GM12878 (cell line): ENCODE measurements at regions not wholly inside any gene's neighbourhood (a gene's known extent, or its start where the extent isn't known, plus 50 kb on each side); places are given as distances from the start of the nearest gene placed in this dataset.

Source experiments
- ATAC-seq: fragments of 200-7000 bp; cut with Tn5 transposase; 3 replicates; pipeline ENCODE4 v1.9.1; 2020; ENCODE audit warnings: mild to moderate bottlenecking, moderate library complexity
- BruUV-seq: library from RNA; stranded (reverse); fragments of 400-500 nt; replicated peaks from 2 replicates; lab custom pipeline; 2021; lab: Mats Ljungman, UMichigan
- CTCF ChIA-PET: fragments of 300-600 bp; sonication (Branson Sonifier 250); formaldehyde crosslinking; extraction: SDS; loops from one replicate; lab custom pipeline; 2021; ENCODE audit warnings: inconsistent platforms; lab: Yijun Ruan, JAX
- POLR2A ChIA-PET: fragments of 350-600 bp; formaldehyde crosslinking; extraction: SDS; loops from one replicate; lab custom pipeline; 2021; ENCODE audit warnings: inconsistent platforms; lab: Charles Lee
- RAD21 ChIA-PET: fragments of 300-600 bp; sonication (Branson Sonifier 250); formaldehyde crosslinking; loops from one replicate; lab custom pipeline; 2023; ENCODE audit warnings: antibody characterized with exemption; ENCODE audit not compliant: unreplicated experiment; lab: Charles Lee
- SMC1A ChIA-PET: fragments of 300-600 bp; sonication (Branson Sonifier 250); formaldehyde crosslinking; loops from one replicate; lab custom pipeline; 2023; ENCODE audit not compliant: unreplicated experiment, uncharacterized antibody; lab: Charles Lee
- DNase-seq: peaks from one replicate; pipeline ENCODE4 v3.0.0-alpha.2; 2011; ENCODE audit warnings: low read depth, low spot score
- FAIRE-seq: peaks from 3 replicates; lab custom pipeline; 2011; peaks lifted over from hg19 to GRCh38; lab: Jason Lieb, UNC
- H2AFZ ChIP-seq: 2 replicates; pipeline ENCODE4 v1.6.0; 2011; ENCODE audit warnings: low read depth, low read length, control low read depth; ENCODE audit not compliant: control insufficient read depth
- H3K27ac ChIP-seq: 2 replicates; pipeline ENCODE4 v1.5.1; 2011; ENCODE audit warnings: control low read depth; ENCODE audit not compliant: control insufficient read depth, insufficient read depth
- H3K27me3 ChIP-seq, 2 experiments: replicated peaks in 1 of 2; 2 replicates each; pipeline versions ENCODE4 v1.6.0 to v1.6.1; 2011; ENCODE audit warnings: low read length in 1 of 2; ENCODE audit not compliant: control insufficient read depth in 2 of 2, insufficient read depth in 2 of 2
- H3K36me3 ChIP-seq, 2 experiments: 2 replicates each; pipeline ENCODE4 v1.5.1; 2011; ENCODE audit warnings: low read length in 1 of 2; ENCODE audit not compliant: control insufficient read depth in 2 of 2, insufficient read depth in 2 of 2
- H3K4me1 ChIP-seq: 2 replicates; pipeline ENCODE4 v1.6.1; 2011; ENCODE audit warnings: mild to moderate bottlenecking, low read length, moderate library complexity, mixed read lengths; ENCODE audit not compliant: control insufficient read depth, insufficient read depth
- H3K4me2 ChIP-seq: 2 replicates; pipeline ENCODE4 v1.6.0; 2011; ENCODE audit warnings: control low read depth; ENCODE audit not compliant: control insufficient read depth, insufficient read depth
- H3K4me3 ChIP-seq: fragments of 200-600 bp; sonication (generic); 2 replicates; pipeline ENCODE4 v1.5.1; 2016
- H3K79me2 ChIP-seq: 2 replicates; pipeline ENCODE4 v1.6.0; 2011; ENCODE audit warnings: low read length; ENCODE audit not compliant: control insufficient read depth, insufficient read depth
- H3K9ac ChIP-seq: 2 replicates; pipeline ENCODE4 v1.8.0; 2011; ENCODE audit warnings: low read length, control low read depth, mixed read lengths; ENCODE audit not compliant: control insufficient read depth, insufficient read depth
- H3K9me3 ChIP-seq: replicated peaks from 3 replicates; pipeline ENCODE4 v1.5.1; 2011; ENCODE audit warnings: mild to moderate bottlenecking, low read length; ENCODE audit not compliant: control insufficient read depth, insufficient read depth
- H4K20me1 ChIP-seq: 2 replicates; pipeline ENCODE4 v1.6.0; 2011; ENCODE audit not compliant: control insufficient read depth, insufficient read depth
- ATF7 ChIP-seq: fragments of 450-650 bp; IDR thresholded peaks from 2 replicates; pipeline ENCODE4 v1.6.1; 2016; ENCODE audit warnings: low read depth, mild to moderate bottlenecking
- CREB1 ChIP-seq: IDR thresholded peaks from 2 replicates; pipeline ENCODE4 v1.6.1; 2012; ENCODE audit warnings: low read depth, mild to moderate bottlenecking, inconsistent platforms
- WGBS: methylation state at CpG from one replicate; pipeline ENCODE4 v1.1.6; 2016; ENCODE audit warnings: low lambda C conversion rate; ENCODE audit not compliant: insufficient replicate concordance, insufficient coverage; ENCODE audit errors: missing lambda C conversion rate; 5-methylcytosine and 5-hydroxymethylcytosine counted together
- in situ Hi-C: fragments of 300-500 bp; cut with MboI; formaldehyde crosslinking; loops from 9 replicates; pipeline ENCODE4 v1.14.3; 2018; ENCODE audit warnings: mixed read lengths
- intact Hi-C: fragments of 100-400 bp; cut with micrococcal nuclease; formaldehyde crosslinking; loops from one replicate; pipeline ENCODE4 v1.14.2; 2022; ENCODE audit not compliant: unreplicated experiment
- TF ChIP-seq, protein P1 (sequence below): fragments of 450-650 bp; formaldehyde crosslinking; IDR thresholded peaks from 2 replicates; pipeline ENCODE4 v1.4.0; 2022; ENCODE audit warnings: mild to moderate bottlenecking, moderate library complexity

DNA sequence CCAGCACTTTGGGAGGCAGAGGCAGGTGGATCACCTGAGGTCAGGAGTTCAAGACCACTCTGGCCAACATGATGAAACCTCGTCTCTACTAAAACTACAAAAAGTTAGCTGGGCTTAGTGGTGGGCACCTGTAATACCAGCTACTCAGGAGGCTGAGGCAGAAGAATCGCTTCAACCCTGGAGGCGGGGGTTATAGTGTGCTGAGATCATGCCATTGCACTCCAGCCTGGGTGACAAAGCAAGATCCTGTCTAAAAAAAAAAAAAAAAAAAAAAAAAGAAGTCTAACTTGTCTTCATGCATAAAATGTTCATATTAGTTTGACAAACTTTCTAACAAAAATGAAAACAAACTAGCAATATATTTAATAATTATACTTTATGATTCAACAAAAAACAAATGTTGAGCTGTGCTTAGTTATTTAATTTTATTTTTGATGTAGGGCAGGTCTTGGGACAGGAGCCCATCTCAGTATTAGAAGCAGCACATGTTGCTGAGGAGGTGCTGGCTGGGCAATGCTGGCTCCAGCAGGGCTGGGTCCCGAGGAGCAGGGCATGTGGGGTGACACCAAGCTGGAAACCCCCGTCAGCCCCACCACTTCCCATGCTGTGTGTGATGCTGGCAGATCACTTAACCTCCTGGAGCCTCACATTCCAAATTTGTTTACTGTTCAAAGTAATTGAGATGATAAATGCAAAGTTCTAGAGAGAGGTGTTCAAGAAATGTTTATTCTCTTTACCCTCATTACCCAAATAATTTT is 335.3 kb upstream of the KLF6 start:
- no TSS peak for BruUV-seq
- RAD21 ChIA-PET = interaction anchor here (0.9 kb wide), 1 partner anchor 15 kb away, joined by 3 read pairs; no protein-coding TSS in a partner anchor
- DNase-seq (no peak), ATAC-seq (peak; percentile 31; the same call in 1 of the 3 replicates)
- SMC1A ChIA-PET = no interaction called here
- CTCF ChIA-PET = no interaction called here
- no peak overlapping the region for H2AFZ ChIP-seq
- H3K4me1 ChIP-seq = peaks cover 7% of the 10 kb centered on the region; the same call in 1 of the 2 replicates
- no peaks in the 10 kb centered on the region for H3K27me3 ChIP-seq
- peaks cover 3% of the 10 kb centered on the region; the same call in 2 of the 3 replicates for H3K9me3 ChIP-seq
- H3K27ac ChIP-seq = no peak overlapping the region
- intact Hi-C loops = no loop called here
- no peaks in the 10 kb centered on the region for H4K20me1 ChIP-seq
- no peak for TF ChIP-seq ATF7
- TF ChIP-seq, protein P1, sequence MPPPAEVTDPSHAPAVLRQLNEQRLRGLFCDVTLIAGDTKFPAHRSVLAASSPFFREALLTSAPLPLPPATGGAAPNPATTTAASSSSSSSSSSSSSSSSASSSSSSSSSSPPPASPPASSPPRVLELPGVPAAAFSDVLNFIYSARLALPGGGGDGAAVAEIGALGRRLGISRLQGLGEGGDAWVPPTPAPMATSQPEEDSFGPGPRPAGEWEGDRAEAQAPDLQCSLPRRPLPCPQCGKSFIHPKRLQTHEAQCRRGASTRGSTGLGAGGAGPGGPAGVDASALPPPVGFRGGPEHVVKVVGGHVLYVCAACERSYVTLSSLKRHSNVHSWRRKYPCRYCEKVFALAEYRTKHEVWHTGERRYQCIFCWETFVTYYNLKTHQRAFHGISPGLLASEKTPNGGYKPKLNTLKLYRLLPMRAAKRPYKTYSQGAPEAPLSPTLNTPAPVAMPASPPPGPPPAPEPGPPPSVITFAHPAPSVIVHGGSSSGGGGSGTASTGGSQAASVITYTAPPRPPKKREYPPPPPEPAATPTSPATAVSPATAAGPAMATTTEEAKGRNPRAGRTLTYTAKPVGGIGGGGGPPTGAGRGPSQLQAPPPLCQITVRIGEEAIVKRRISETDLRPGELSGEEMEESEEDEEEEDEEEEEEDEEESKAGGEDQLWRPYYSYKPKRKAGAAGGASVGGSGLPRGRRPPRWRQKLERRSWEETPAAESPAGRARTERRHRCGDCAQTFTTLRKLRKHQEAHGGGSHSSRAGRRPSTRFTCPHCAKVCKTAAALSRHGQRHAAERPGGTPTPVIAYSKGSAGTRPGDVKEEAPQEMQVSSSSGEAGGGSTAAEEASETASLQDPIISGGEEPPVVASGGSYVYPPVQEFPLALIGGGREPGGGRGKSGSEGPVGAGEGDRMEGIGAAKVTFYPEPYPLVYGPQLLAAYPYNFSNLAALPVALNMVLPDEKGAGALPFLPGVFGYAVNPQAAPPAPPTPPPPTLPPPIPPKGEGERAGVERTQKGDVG (CRISPR knock-in tag) = no peak
- TF ChIP-seq CREB1 = no peak
- TF ChIP-seq, all 136 proteins: peak for 0
- in situ Hi-C loops = no loop called here
- POLR2A ChIA-PET = interaction anchor here (0.7 kb wide), 2 partner anchors 79 to 1914 kb away, joined by 3 to 5 read pairs; no protein-coding TSS in a partner anchor
- Histone ChIP-seq H3K4me2 (no peak overlapping the region), H3K9ac (no peak overlapping the region), H3K4me3 (no peak overlapping the region), H3K79me2 (no peaks in the 10 kb centered on the region), H3K36me3 (no peaks in the 10 kb centered on the region)
- no peak for FAIRE-seq
- WGBS = 58% methylated on average over 5 of the region's 5 CpGs
